Neural cell (in vitro differentiated cells): ENCODE measurements at regions not wholly inside any gene's neighbourhood (a gene's known extent, or its start where the extent isn't known, plus 50 kb on each side); places are given as distances from the start of the nearest gene placed in this dataset.

ENCODE experiments used
- CTCF ChIP-seq: fragments of 450-650 bp; IDR thresholded peaks from 2 replicates; pipeline ENCODE4 v1.5.1; 2014; ENCODE audit warnings: antibody characterized with exemption, mild to moderate bottlenecking, moderate library complexity; ENCODE audit not compliant: poor library complexity, severe bottlenecking
- EP300 ChIP-seq: fragments of 450-650 bp; conservative IDR thresholded peaks from 2 replicates; pipeline ENCODE4 v1.6.1; 2014; ENCODE audit warnings: antibody characterized with exemption, mild to moderate bottlenecking, moderate library complexity; ENCODE audit not compliant: poor library complexity, severe bottlenecking
- RAD21 ChIP-seq: fragments of 450-650 bp; conservative IDR thresholded peaks from 2 replicates; pipeline ENCODE4 v1.6.1; 2014; ENCODE audit warnings: antibody characterized with exemption, mild to moderate bottlenecking, moderate library complexity

DNA sequence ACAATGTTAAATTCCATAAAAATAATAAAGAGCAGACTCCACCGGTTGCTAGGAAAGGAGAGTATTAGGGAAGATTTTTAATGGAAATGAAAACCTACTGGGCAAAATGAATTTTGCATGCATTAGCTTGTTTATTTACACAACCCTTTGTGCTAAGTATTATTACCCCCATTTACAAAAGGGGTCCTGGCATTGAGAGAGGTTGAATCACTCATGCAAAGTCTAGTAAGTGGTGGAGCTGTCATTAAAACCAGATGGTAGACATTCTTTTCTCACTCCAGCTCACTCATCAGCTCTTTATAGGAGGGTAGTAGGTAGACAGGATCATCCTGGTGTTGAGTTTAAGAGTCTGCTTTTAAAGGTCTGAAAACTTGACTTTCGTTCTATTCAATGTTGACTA, 395.1 kb downstream of the PLK2 start:
- TF ChIP-seq CTCF = no peak
- no peak for TF ChIP-seq RAD21
- TF ChIP-seq EP300 = no peak
